CD4-positive, alpha-beta T cell treated with Interleukin-1 beta for 1 hour (primary cell): ENCODE measurements at regions not wholly inside any gene's neighbourhood (a gene's known extent, or its start where the extent isn't known, plus 50 kb on each side); places are given as distances from the start of the nearest gene placed in this dataset.

Experiments
- DNase-seq, 2 donors: peaks; one replicate each; pipeline ENCODE4 v3.0.0-alpha.2; 2020 to 2022

DNA sequence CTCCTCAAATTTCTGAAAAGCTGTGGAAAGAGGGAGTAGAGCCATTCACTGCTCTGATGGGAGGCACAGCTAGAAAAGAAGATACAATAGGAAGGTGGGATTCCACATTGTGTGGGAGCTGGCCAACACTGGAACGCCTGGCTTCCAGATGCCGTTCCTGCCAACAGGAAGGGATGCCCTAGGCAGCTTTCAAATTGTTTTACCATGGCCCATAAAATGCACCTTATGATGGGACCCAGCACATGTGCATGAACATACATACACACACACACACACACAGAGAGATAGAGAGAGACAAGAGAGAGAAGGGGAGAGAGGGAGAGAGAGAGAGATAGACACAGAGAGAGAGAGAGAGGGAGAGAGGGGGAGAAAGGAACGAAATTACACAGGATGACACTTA is 86.1 kb upstream of the BZW1 start:
- no peak for DNase-seq

DNA sequence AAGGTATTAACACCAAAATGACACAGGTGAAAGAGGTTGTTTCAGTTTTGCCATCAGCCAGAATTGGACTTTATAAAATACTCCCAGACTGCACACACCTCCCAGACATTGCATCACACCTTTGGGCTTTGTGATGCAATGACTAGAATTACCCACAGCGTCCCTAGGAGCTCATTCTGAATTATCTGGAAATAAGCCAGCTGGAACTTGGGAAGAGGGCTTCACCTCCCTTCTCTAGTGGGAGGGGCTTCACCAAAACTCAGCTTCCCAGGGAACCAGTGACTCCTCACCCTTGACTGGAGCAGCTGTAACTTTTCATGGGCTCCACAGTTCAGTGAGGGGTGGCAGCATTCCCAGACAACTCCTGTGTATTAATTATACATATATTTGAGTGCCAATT is 83.1 kb upstream of the BZW1 start:
- no peak for DNase-seq

DNA sequence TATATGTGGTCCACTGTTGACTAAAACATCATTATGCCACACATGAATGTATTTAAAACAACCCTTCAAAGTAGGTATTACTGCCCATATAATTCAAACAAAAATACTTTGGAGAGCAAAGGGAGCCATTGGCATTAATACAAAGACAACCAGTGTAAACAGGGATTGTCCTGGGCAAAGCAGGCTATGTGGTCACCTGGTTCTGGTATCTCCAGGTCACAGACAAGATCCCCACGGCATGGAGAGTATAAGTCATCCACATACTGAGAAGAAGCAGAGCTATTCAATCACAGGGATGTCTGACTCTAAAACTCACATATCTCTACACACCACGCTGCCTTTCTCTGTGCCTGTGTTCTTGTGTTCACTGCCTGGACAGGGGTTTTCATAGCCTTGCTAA is 81.4 kb upstream of the BZW1 start:
- DNase-seq = no peak

- no peak for DNase-seq
These were observed 80.8 kb upstream of the BZW1 start for GRCh38 chr2:200730960-200731359.

GRCh38 chr2:200732866-200733265 is 78.8 kb upstream of the BZW1 start:
- no peak for DNase-seq

DNA sequence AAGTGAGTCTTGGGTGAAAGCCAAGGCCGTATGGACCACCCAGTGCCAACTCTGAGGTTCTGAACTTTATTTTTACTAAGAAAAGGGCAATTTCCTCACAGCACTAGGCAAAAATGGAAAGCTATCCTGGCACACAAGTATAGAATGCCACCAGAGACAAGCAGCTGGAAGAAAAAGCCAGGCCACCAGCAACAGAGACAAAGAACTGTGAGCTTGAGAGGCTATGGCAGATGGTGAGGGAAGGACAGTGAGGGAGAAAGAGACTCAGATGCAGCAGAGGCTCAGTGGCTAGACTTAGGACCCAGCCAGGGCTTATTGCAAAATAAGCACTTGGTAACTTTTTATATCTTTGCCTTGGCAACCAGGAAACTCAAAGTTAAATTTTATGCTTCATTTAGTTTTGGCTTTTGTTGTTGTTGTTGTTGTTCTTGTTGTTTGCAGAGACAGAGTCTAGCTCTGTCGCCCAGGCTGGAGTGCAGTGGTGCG is 78.0 kb upstream of the BZW1 start:
- DNase-seq = no peak

- DNase-seq = no peak
These were observed 76.6 kb upstream of the BZW1 start for GRCh38 chr2:200735061-200735460.

DNA sequence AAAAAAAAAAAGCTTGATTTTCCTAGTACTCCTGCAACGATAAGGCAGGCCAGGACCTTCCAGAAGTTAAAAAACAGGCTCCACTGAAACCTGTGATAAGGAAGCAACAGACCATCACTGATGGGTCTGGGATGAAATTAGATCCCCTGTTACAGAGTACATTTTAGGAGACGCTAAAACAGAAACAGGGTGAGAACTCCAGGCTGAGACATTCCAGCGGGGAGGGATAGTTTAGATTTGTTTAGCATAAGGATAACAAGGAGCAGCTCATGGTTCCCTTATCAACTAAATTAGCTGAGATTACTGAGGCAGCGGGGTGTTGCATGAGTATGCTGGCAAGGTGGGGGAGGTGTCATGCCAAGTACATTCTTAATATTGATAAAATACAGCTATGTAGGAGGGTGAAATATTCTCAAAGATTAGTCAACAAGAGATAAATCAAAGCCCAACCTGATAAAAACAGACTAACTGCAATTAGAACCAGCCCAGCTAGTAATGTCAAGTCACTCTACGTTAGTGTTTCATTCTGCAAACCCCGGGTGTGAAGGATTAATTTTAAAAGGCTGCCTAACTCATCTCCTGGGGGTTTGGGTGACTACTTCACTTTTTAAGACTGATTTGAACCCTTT is 75.0 kb upstream of the BZW1 start:
- no peak for DNase-seq

DNA sequence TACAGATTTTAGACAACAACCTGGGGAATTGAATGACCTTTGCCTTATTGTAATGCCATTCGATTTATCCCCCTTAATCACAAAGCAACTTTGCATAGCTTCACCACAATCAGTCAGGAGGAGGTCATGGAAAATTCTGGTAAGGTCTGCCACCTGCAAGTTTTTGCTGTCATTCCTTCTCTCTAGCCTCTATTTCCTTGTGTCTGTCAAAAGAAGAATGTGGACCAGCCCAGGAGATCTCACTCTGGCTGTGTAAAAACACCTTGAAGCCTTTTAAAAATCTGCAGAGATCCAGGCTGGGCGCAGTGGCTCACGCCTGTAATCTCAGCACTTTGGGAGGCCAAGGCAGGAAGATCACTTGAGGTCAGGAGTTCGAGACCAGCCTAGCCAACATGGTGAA is 74.1 kb upstream of the BZW1 start:
- DNase-seq = no peak

- DNase-seq = no peak
These were observed 73.1 kb upstream of the BZW1 start for GRCh38 chr2:200738590-200738989.

DNA sequence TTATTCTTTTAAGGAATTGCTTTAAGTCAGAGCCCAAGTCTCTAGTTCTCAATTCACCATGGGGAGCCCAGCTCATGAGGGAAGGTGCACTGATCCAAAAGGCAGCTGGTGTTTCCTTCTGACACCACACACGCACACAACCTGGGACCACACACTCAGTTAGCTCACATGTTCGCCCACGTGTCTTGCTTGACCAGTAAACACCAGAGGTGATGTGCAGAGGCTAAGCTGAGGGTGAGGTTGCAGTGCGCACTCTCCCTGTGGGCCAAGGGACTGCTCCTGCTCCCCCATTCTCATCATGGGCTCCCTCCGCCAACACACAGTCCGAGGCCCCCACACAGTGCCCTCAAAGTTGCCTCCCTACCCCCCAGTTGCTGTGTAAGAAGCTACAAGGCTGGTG is 70.8 kb upstream of the BZW1 start:
- no peak for DNase-seq

GRCh38 chr2:200741468-200742202 is 70.1 kb upstream of the BZW1 start:
- DNase-seq = no peak

DNA sequence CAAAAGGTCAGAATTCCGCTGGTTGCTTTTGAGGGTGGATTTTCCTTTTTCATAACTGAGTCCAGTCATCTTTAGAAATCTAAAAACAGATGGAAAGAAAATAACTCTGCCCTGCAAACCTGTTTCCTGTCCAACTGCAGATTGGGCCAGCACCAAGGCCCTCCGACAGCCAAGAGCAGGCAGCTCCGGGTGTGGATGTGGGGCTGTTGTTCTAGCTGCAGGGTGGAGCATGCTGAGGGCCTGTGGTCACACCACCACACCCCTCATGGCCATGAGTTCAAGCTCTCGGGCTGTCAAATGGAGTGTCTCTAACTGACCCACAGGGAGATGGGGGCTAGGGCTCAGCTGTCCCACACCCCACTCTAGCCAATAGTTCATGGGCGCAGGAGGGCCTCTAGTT is 69.3 kb upstream of the BZW1 start:
- no peak for DNase-seq

DNA sequence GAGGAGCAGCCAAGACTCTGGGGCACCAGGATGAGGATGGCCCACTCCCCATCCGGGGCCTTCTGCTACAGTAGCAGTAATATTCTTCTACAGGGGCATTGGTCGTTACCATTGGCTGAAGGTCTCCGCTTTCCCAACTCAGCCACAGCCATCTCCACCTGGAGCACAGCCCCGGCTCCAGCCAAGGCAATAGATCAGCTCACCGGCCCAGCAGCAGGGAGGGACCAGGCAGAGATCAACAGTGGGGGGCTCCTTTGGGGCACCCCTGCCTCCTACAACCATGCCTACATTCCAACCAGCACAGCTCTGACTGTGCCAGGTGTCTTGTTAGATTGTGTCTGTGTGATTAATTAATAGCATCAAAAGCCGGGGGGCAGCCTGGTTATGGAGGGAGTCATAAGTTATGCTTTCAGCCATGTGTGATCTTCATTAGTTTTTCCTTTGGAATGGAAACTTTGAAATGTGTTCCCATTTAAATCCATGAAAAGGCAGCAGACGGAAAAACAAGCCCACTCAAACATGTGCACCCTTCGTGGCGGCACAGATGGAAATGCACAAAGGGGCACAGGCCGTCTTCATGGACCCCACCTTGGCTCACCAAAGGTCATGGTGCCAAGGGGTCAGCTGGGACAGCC is 68.6 kb upstream of the BZW1 start:
- no peak for DNase-seq

- DNase-seq = no peak
These were observed 67.5 kb upstream of the BZW1 start for GRCh38 chr2:200744201-200744602.

DNA sequence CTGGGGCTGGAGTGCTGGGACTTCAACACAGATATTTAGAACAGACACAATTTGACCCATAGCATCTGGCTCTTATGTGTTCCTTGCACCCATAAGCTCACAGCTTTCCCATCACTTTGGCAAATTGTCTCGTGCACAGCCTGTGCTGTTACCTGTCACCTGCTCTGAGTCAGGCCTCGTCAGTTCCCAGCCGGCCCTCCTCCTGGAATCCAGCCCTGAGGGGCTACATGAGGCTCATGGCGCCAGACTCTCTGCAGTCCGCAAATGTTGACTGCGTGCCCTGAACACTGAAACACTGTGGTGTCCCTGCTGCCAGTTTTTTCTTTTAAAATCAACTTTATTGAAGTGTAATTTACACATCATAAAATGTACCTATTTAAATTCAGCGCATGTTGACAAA is 65.4 kb upstream of the BZW1 start:
- no peak for DNase-seq

GRCh38 chr2:200747668-200748618 is 63.8 kb upstream of the BZW1 start:
- DNase-seq = no peak

- DNase-seq = peak in 1 of 2 donors; percentile 7
These were observed 62.9 kb upstream of the BZW1 start for GRCh38 chr2:200748779-200749178.

DNA sequence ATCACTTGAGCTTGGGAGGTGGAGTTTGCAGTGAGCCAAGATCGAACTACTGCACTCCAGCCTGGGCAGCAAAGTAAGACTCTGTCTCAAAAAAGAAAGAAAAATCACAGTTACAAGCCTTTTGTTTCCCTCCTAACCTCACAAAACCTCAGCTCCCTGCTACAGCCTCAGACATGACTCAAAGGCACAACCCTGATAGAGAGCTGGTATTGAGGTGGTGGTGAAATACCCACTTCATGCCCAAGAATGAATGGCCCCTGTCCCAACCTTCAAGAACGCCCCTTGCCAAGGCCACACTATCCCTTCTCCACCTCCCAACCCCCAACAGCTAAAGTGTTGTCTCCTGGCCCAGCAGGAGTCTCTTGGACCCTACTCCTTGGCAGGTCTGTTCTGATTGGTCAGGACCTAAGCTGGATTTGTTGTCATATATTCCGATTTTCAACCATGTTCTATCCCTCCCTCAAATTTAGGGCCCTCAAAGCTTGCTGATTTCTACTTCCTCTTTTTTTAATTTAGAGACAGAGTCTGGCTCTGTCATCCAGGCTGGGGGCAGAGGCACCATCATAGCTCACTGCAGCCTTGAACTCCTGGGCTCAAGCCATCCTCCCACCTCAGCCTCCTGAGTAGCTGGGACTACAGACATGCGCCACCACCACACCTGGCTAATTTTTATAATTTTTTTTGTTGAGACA is 61.9 kb upstream of the BZW1 start:
- DNase-seq = no peak

DNA sequence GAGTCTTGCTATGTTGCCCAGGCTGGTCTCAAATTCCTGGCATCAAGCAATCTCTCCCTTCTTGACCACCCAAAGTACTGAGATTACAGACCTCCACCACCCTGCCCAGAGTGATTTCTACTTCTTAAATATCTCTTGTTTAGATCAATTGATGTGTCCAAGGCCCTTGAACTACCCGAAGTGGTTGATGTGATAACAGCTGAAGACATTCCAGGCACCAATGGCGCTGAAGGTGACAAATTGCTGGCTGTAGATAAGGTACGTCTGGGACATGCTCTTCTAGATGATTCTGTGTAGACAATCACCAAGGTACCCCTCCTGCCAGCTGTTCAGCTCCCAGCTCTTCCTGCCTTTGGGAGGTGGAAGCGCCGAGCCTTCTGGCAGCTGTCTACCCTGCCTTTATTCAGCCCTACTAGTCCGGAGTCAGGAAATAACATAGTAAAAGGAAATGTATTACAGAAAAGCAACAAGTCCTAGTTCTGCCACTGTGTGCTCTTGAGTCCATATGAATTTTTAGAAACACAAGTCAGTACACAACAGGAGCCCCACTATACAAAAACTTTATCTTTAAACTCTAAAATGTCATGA is 61.3 kb upstream of the BZW1 start:
- DNase-seq = no peak

- DNase-seq = no peak
These were observed 59.9 kb upstream of the BZW1 start for GRCh38 chr2:200751786-200752185.

DNA sequence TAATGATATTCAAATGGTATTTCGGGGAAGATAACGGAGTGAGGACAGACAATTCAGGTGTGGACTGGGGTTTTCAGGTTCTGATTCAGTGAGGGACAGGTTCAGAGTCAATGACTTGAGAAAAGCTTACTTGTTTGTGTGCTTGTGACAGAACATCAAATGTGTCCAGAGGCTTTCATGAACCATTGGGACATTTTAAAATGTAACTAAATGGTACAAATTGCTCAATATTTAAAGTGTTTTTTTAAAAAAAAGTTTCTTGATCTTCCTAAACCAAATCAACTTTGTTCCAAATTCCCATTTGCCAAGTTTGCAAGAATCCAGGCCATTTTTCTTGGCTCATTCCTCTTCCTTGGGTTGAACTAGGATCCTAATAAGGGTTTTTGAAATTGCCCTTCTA is 59.4 kb upstream of the BZW1 start:
- no peak for DNase-seq
